Keratinocyte (primary cell): ENCODE measurements at regions not wholly inside any gene's neighbourhood (a gene's known extent, or its start where the extent isn't known, plus 50 kb on each side); places are given as distances from the start of the nearest gene placed in this dataset.

Source experiments
- DNase-seq: peaks from one replicate; pipeline ENCODE4 v3.0.0-alpha.2; 2011; ENCODE audit warnings: low read depth, missing footprints, low spot score
- FAIRE-seq: peaks from 2 replicates; lab custom pipeline; 2011; peaks lifted over from hg19 to GRCh38; lab: Jason Lieb, UNC
- H2AFZ ChIP-seq: 2 replicates; pipeline ENCODE4 v1.6.0; 2012; ENCODE audit warnings: low read length, control low read depth, inconsistent platforms; ENCODE audit not compliant: control insufficient read depth
- H3K27ac ChIP-seq: 2 replicates; pipeline ENCODE4 v1.5.1; 2011; ENCODE audit warnings: low read length; ENCODE audit not compliant: control insufficient read depth, insufficient read depth
- H3K27me3 ChIP-seq: 3 replicates; pipeline ENCODE4 v1.6.0; 2011; ENCODE audit warnings: low read length; ENCODE audit not compliant: control insufficient read depth, insufficient read depth; ENCODE audit errors: extremely low read depth
- H3K36me3 ChIP-seq, 2 experiments: 2 replicates in 1 of 2; 3 replicates in 1 of 2; pipeline ENCODE4 v1.5.1; 2011; ENCODE audit warnings: low read length in 2 of 2, mild to moderate bottlenecking in 1 of 2; ENCODE audit not compliant: control insufficient read depth in 2 of 2, insufficient read depth in 2 of 2; ENCODE audit errors: extremely low read depth in 1 of 2
- H3K4me1 ChIP-seq: 3 replicates; pipeline ENCODE4 v1.5.1; 2011; ENCODE audit warnings: low read length; ENCODE audit not compliant: control insufficient read depth, insufficient read depth; ENCODE audit errors: extremely low read depth
- H3K4me2 ChIP-seq: 3 replicates; pipeline ENCODE4 v1.6.0; 2011; ENCODE audit warnings: low read depth, low read length; ENCODE audit not compliant: control insufficient read depth, insufficient read depth; ENCODE audit errors: extremely low read depth
- H3K4me3 ChIP-seq, 3 experiments: fragments of 200-600 bp in 1 of 3; sonication (generic) in 1 of 3; 2 replicates in 2 of 3; 3 replicates in 1 of 3; pipeline ENCODE4 v1.5.1; 2011 to 2016; ENCODE audit warnings: low read length in 3 of 3, mild to moderate bottlenecking in 3 of 3, control low read depth in 2 of 3, inconsistent platforms in 1 of 3, low read depth in 1 of 3, mixed read lengths in 1 of 3, mixed run types in 1 of 3, moderate library complexity in 1 of 3; ENCODE audit not compliant: control insufficient read depth in 2 of 3, insufficient read depth in 2 of 3; ENCODE audit errors: extremely low read depth in 1 of 3
- H3K79me2 ChIP-seq: 2 replicates; pipeline ENCODE4 v1.6.0; 2012; ENCODE audit warnings: low read length; ENCODE audit not compliant: control insufficient read depth, insufficient read depth
- H3K9ac ChIP-seq: 3 replicates; pipeline ENCODE4 v1.6.0; 2011; ENCODE audit warnings: low read length; ENCODE audit not compliant: control insufficient read depth, insufficient read depth; ENCODE audit errors: extremely low read depth
- H3K9me1 ChIP-seq: 3 replicates; pipeline ENCODE4 v1.6.0; 2011; ENCODE audit warnings: low read length; ENCODE audit not compliant: control insufficient read depth, insufficient read depth; ENCODE audit errors: extremely low read depth
- H3K9me3 ChIP-seq: 2 replicates; pipeline ENCODE4 v1.5.1; 2012; ENCODE audit warnings: low read depth, low read length; ENCODE audit not compliant: control insufficient read depth
- H4K20me1 ChIP-seq: 3 replicates; pipeline ENCODE4 v1.6.0; 2011; ENCODE audit warnings: low read length; ENCODE audit not compliant: control insufficient read depth, insufficient read depth; ENCODE audit errors: extremely low read depth
- CTCF ChIP-seq, 3 experiments: IDR thresholded peaks in 1 of 3; conservative IDR thresholded peaks in 1 of 3; optimal IDR thresholded peaks in 1 of 3; 2 replicates in 2 of 3; 3 replicates in 1 of 3; pipeline versions ENCODE3 to v1.5.1; 2011; ENCODE audit warnings: low read length in 3 of 3, mild to moderate bottlenecking in 3 of 3, moderate library complexity in 2 of 3, control low read depth in 1 of 3, inconsistent platforms in 1 of 3; ENCODE audit not compliant: insufficient read depth in 2 of 3; ENCODE audit errors: extremely low read depth in 1 of 3
- EZH2 ChIP-seq: IDR thresholded peaks from one replicate; pipeline ENCODE4 v1.6.1; 2012; ENCODE audit warnings: inconsistent platforms, mild to moderate bottlenecking, low read length, moderate library complexity
- dilution Hi-C: fragments of 300-500 bp; cut with MboI; formaldehyde crosslinking; loops from one replicate; pipeline ENCODE4 v1.7.0; 2020; ENCODE audit warnings: low sequenced_read_pairs; ENCODE audit not compliant: extremely low pct_ligation_motif_present

- no peak overlapping the region for H3K27ac ChIP-seq
Observed at GRCh38 chr3:177571944-177572315, 374.6 kb upstream of the TBL1XR1 start.

GRCh38 chr3:177574222-177574856 lies 377.1 kb upstream of the TBL1XR1 start:
- DNase-seq (no peak), FAIRE-seq (no peak)
- Histone ChIP-seq H3K9me3 (no peaks in the 10 kb centered on the region), H3K4me3 (no peak overlapping the region), H3K27me3 (no peaks in the 10 kb centered on the region), H4K20me1 (no peaks in the 10 kb centered on the region), H2AFZ (no peak overlapping the region), H3K4me1 (peaks cover 13% of the 10 kb centered on the region), H3K36me3 (no peaks in the 10 kb centered on the region), H3K4me2 (no peak overlapping the region), H3K9me1 (no peaks in the 10 kb centered on the region), H3K27ac (no peak overlapping the region), H3K9ac (no peak overlapping the region), H3K79me2 (no peaks in the 10 kb centered on the region)
- no peak for TF ChIP-seq EZH2
- TF ChIP-seq CTCF (optimal IDR thresholded peaks at IDR 0.05 in 1 of 3, IDR thresholded peaks at IDR 0.05 in 1 of 3, conservative IDR thresholded peaks at IDR 0.05 in 1 of 3; ENCODE audit: extremely low read depth in 1 of 3, insufficient read depth in 2 of 3, low read length in 3 of 3): no peak
- dilution Hi-C loops: no loop called here

More at GRCh38 chr3:177571944-177572315, 374.6 kb upstream of the TBL1XR1 start:
- Histone ChIP-seq H3K4me3 (no peak overlapping the region), H3K9me1 (no peaks in the 10 kb centered on the region), H3K79me2 (no peaks in the 10 kb centered on the region), H3K36me3 (no peaks in the 10 kb centered on the region), H3K4me1 (peaks cover 13% of the 10 kb centered on the region), H2AFZ (no peak overlapping the region), H4K20me1 (no peaks in the 10 kb centered on the region), H3K9me3 (no peaks in the 10 kb centered on the region), H3K4me2 (no peak overlapping the region), H3K9ac (no peak overlapping the region), H3K27me3 (no peaks in the 10 kb centered on the region)
- no peak for DNase-seq
- FAIRE-seq: no peak
- dilution Hi-C loops: no loop called here
- TF ChIP-seq EZH2: no peak
- TF ChIP-seq CTCF (optimal IDR thresholded peaks at IDR 0.05 in 1 of 3, IDR thresholded peaks at IDR 0.05 in 1 of 3, conservative IDR thresholded peaks at IDR 0.05 in 1 of 3; ENCODE audit: extremely low read depth in 1 of 3, insufficient read depth in 2 of 3, low read length in 3 of 3): no peak
